Frontal cortex (tissue), 3 donors: ENCODE measurements at regions not wholly inside any gene's neighbourhood (a gene's known extent, or its start where the extent isn't known, plus 50 kb on each side); places are given as distances from the start of the nearest gene placed in this dataset.

Experiments used
- DNase-seq, 2 donors: peaks; one replicate each; pipeline ENCODE4 v3.0.0; 2012; ENCODE audit warnings: low spot score in 2 of 2
- FAIRE-seq: peaks from 2 replicates; lab custom pipeline; 2012; peaks lifted over from hg19 to GRCh38; lab: Jason Lieb, UNC
- donor health status: control.
- donor health status: control.
- donor health status: control.

- FAIRE-seq (no peak), DNase-seq (no peak)
Measured at GRCh38 chr14:34035177-34035933, 84.5 kb upstream of the EGLN3 start.

GRCh38 chr14:34034447-34035176 is 83.7 kb upstream of the EGLN3 start:
- FAIRE-seq (no peak), DNase-seq (no peak)

GRCh38 chr14:34032720-34033119 is 81.8 kb upstream of the EGLN3 start:
- FAIRE-seq = no peak
- no peak for DNase-seq

- DNase-seq = no peak
- no peak for FAIRE-seq
Measured at GRCh38 chr14:34030864-34031263, 80.0 kb upstream of the EGLN3 start.

- FAIRE-seq (no peak), DNase-seq (no peak)
Measured at GRCh38 chr14:34029921-34030334, 79.1 kb upstream of the EGLN3 start.

GRCh38 chr14:34027990-34028495 is 77.2 kb upstream of the EGLN3 start:
- FAIRE-seq (no peak), DNase-seq (no peak)

- DNase-seq (no peak), FAIRE-seq (no peak)
Measured at GRCh38 chr14:34027130-34027989, 76.5 kb upstream of the EGLN3 start.

GRCh38 chr14:34025325-34026017 is 74.6 kb upstream of the EGLN3 start:
- FAIRE-seq (no peak), DNase-seq (no peak)

GRCh38 chr14:34024768-34025144 is 73.9 kb upstream of the EGLN3 start:
- no peak for FAIRE-seq
- DNase-seq = no peak

- FAIRE-seq (no peak), DNase-seq (no peak)
Measured at GRCh38 chr14:34023824-34024767, 73.2 kb upstream of the EGLN3 start.

GRCh38 chr14:34021096-34021495 is 70.2 kb upstream of the EGLN3 start:
- DNase-seq (no peak), FAIRE-seq (no peak)

- FAIRE-seq = no peak
- no peak for DNase-seq
Measured at GRCh38 chr14:34020014-34020413, 69.1 kb upstream of the EGLN3 start.

- no peak for FAIRE-seq
- no peak for DNase-seq
Measured at GRCh38 chr14:34018564-34019244, 67.8 kb upstream of the EGLN3 start.

GRCh38 chr14:34018125-34018524 is 67.3 kb upstream of the EGLN3 start:
- FAIRE-seq (no peak), DNase-seq (no peak)

- FAIRE-seq (no peak), DNase-seq (no peak)
Measured at GRCh38 chr14:34015383-34015782, 64.5 kb upstream of the EGLN3 start.

GRCh38 chr14:34014936-34015335 is 64.1 kb upstream of the EGLN3 start:
- FAIRE-seq (no peak), DNase-seq (no peak)

- FAIRE-seq (no peak), DNase-seq (no peak)
Measured at GRCh38 chr14:34013721-34014060, 62.8 kb upstream of the EGLN3 start.

GRCh38 chr14:34012978-34013720 is 62.3 kb upstream of the EGLN3 start:
- FAIRE-seq = no peak
- DNase-seq = no peak
